ENCODE measurements at regions not wholly inside any gene's neighbourhood (a gene's known extent, or its start where the extent isn't known, plus 50 kb on each side); places are given as distances from the start of the nearest gene placed in this dataset.

GRCh38 chr6:56380476-56380875 is 133.1 kb upstream of the COL21A1 start:
- no peak overlapping the region for H3K27ac ChIP-seq
- intact Hi-C loops (cut with DNase I; ENCODE audit: low total_unique reads) = no loop called here
- no peak for TF ChIP-seq POLR2AphosphoS5 (IDR thresholded peaks at IDR 0.05)
- TF ChIP-seq, protein P1, sequence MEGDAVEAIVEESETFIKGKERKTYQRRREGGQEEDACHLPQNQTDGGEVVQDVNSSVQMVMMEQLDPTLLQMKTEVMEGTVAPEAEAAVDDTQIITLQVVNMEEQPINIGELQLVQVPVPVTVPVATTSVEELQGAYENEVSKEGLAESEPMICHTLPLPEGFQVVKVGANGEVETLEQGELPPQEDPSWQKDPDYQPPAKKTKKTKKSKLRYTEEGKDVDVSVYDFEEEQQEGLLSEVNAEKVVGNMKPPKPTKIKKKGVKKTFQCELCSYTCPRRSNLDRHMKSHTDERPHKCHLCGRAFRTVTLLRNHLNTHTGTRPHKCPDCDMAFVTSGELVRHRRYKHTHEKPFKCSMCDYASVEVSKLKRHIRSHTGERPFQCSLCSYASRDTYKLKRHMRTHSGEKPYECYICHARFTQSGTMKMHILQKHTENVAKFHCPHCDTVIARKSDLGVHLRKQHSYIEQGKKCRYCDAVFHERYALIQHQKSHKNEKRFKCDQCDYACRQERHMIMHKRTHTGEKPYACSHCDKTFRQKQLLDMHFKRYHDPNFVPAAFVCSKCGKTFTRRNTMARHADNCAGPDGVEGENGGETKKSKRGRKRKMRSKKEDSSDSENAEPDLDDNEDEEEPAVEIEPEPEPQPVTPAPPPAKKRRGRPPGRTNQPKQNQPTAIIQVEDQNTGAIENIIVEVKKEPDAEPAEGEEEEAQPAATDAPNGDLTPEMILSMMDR (IDR thresholded peaks at IDR 0.05) = no peak
- DNase-seq = no peak
- H3K36me3 ChIP-seq = no peaks in the 10 kb centered on the region
- in situ Hi-C loops (cut with MboI; ENCODE audit: low pct_ligation_motif_present in 1 of 4, low pct_unique_long_range_greater_than_20kb in 1 of 4, low sequenced_read_pairs in 3 of 4) = no loop called here
- H3K4me3 ChIP-seq = no peak overlapping the region
- H3K9me3 ChIP-seq = no peaks in the 10 kb centered on the region
- WGBS, 2 donors (ENCODE audit: low coverage in 1 of 2) = 63 to 65% methylated on average over 1 of the region's 1 CpG
- H3K4me1 ChIP-seq = peaks cover 0 to 2% (median under 1%) of the 10 kb centered on the region in 4 donors
- H3K27me3 ChIP-seq = no peaks in the 10 kb centered on the region

DNA sequence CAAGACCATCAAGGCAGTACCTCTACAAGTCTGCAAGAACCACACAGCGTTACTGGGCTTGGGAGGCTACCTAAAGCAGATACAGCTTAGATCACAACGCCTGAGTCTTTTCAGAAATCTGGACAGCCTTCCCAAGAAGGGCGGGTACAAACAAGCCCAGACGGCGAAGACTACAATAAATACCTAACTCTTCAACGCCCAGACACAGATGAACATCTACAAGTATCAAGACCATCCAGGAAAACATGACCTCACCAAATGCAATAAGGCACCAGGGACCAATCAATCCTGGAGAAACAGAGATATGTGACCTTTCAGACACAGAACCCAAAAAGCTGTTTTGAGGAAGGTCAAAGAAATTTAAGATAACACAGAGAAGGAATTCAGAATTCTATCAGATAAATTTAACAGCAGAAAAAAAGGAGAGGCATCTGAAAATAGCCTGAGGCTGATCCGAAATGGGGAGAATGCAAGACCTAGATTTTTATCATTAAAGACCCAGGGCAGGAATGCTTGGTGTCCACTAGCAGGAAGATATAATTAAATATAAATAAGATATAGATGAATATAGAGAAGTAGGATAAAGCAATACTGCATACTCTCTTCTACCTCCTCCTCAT is 131.7 kb upstream of the COL21A1 start:
- no peak for DNase-seq
- H3K27me3 ChIP-seq = no peaks in the 10 kb centered on the region
- intact Hi-C loops (cut with DNase I; ENCODE audit: low total_unique reads) (loop anchor here (10.0 kb wide), 1 partner anchor 56 kb away; no protein-coding TSS in a partner anchor), in situ Hi-C loops (cut with MboI; ENCODE audit: low pct_ligation_motif_present in 1 of 4, low pct_unique_long_range_greater_than_20kb in 1 of 4, low sequenced_read_pairs in 3 of 4) (no loop called here)
- H3K27ac ChIP-seq = no peak overlapping the region
- H3K9me3 ChIP-seq = no peaks in the 10 kb centered on the region
- TF ChIP-seq, protein P1 (IDR thresholded peaks at IDR 0.05) = no peak
- no peak for TF ChIP-seq POLR2AphosphoS5 (IDR thresholded peaks at IDR 0.05)
- TF ChIP-seq POLR2A (IDR thresholded peaks at IDR 0.05) = no peak
- no peak for TF ChIP-seq EP300 (IDR thresholded peaks at IDR 0.05; ENCODE audit: low read depth)
- H3K4me3 ChIP-seq = no peak overlapping the region
- H3K36me3 ChIP-seq = no peaks in the 10 kb centered on the region
- peaks cover 0 to 6% (median 2%) of the 10 kb centered on the region in 4 donors for H3K4me1 ChIP-seq
- WGBS, 2 donors (ENCODE audit: low coverage in 1 of 2) = 71 to 78% methylated on average over 3 to 7 of the region's 7 CpGs

- TF ChIP-seq POLR2AphosphoS5 (IDR thresholded peaks at IDR 0.05) (no peak), POLR2A (IDR thresholded peaks at IDR 0.05) (no peak), EP300 (IDR thresholded peaks at IDR 0.05; ENCODE audit: low read depth) (no peak)
- TF ChIP-seq, protein P1 (IDR thresholded peaks at IDR 0.05) = no peak
- in situ Hi-C loops (cut with MboI; ENCODE audit: low pct_ligation_motif_present in 1 of 4, low pct_unique_long_range_greater_than_20kb in 1 of 4, low sequenced_read_pairs in 3 of 4) = no loop called here
Measured at GRCh38 chr6:56378507-56378906, 131.1 kb upstream of the COL21A1 start.

GRCh38 chr6:56377295-56377694 is 129.9 kb upstream of the COL21A1 start:
- in situ Hi-C loops (cut with MboI; ENCODE audit: low pct_ligation_motif_present in 1 of 4, low pct_unique_long_range_greater_than_20kb in 1 of 4, low sequenced_read_pairs in 3 of 4) = no loop called here
- no peak for TF ChIP-seq EP300 (IDR thresholded peaks at IDR 0.05; ENCODE audit: low read depth)
- TF ChIP-seq POLR2AphosphoS5 (IDR thresholded peaks at IDR 0.05) = no peak
- no peak for TF ChIP-seq POLR2A (IDR thresholded peaks at IDR 0.05)
- TF ChIP-seq, protein P1 (IDR thresholded peaks at IDR 0.05) = no peak
- Histone ChIP-seq H3K9me3 (no peaks in the 10 kb centered on the region), H3K27ac (no peak overlapping the region), H3K4me3 (no peak overlapping the region), H3K4me1 (peaks cover 0 to 8% (median 5%) of the 10 kb centered on the region in 4 donors), H3K27me3 (no peaks in the 10 kb centered on the region), H3K36me3 (no peaks in the 10 kb centered on the region)
- intact Hi-C loops (cut with DNase I; ENCODE audit: low total_unique reads) = loop anchor here (10.0 kb wide), 1 partner anchor 58 kb away; no protein-coding TSS in a partner anchor
- no peak for DNase-seq
- 76 to 80% methylated on average over 1 to 2 of the region's 2 CpGs for WGBS, 2 donors (ENCODE audit: low coverage in 1 of 2)

More at GRCh38 chr6:56378507-56378906, 131.1 kb upstream of the COL21A1 start:
- H3K9me3 ChIP-seq = no peaks in the 10 kb centered on the region
- H3K4me1 ChIP-seq = peaks cover 0 to 6% (median 2%) of the 10 kb centered on the region in 4 donors
- H3K27ac ChIP-seq = no peak overlapping the region
- H3K4me3 ChIP-seq = no peak overlapping the region
- no peaks in the 10 kb centered on the region for H3K27me3 ChIP-seq
- intact Hi-C loops (cut with DNase I; ENCODE audit: low total_unique reads) = loop anchor here (10.0 kb wide), 1 partner anchor 56 kb away; no protein-coding TSS in a partner anchor
- DNase-seq = no peak
- no peaks in the 10 kb centered on the region for H3K36me3 ChIP-seq
- WGBS, 2 donors (ENCODE audit: low coverage in 1 of 2) = 60 to 93% methylated on average over 1 to 3 of the region's 4 CpGs

Measured in transverse colon (tissue), 4 donors.